CD4-positive, alpha-beta T cell (primary cell): ENCODE measurements at regions not wholly inside any gene's neighbourhood (a gene's known extent, or its start where the extent isn't known, plus 50 kb on each side); places are given as distances from the start of the nearest gene placed in this dataset.

Experiments used
- ATAC-seq: fragments of 200-7000 bp; cut with Tn5 transposase; one replicate; pipeline ENCODE4 v1.10.0; 2022; ENCODE audit warnings: mild to moderate bottlenecking; ENCODE audit not compliant: poor library complexity
- CTCF ChIA-PET: fragments of 350-600 bp; sonication (Branson Sonifier 250); formaldehyde crosslinking; loops from one replicate; lab custom pipeline; 2021; ENCODE audit warnings: antibody characterized with exemption, inconsistent platforms; lab: Charles Lee
- POLR2A ChIA-PET: fragments of 350-600 bp; sonication (Branson Sonifier 250); formaldehyde crosslinking; loops from one replicate; lab custom pipeline; 2021; ENCODE audit warnings: antibody characterized with exemption, inconsistent platforms; lab: Charles Lee
- DNase-seq, 14 experiments: peaks; one replicate each; pipeline ENCODE4 v3.0.0-alpha.2; 2013 to 2020; ENCODE audit warnings: mixed read lengths in 2 of 14
- H3K27ac ChIP-seq, 2 donors: one replicate each; pipeline versions ENCODE4 v1.5.1 to v1.7.0; 2013; ENCODE audit warnings: low read length in 2 of 2, low read depth in 1 of 2, mild to moderate bottlenecking in 1 of 2
- H3K27me3 ChIP-seq, 2 experiments: 1 replicate in 1 of 2; 2 replicates in 1 of 2; pipeline versions ENCODE4 v1.6.1 to v1.7.0; 2013; ENCODE audit warnings: low read length in 2 of 2, control low read depth in 1 of 2, mild to moderate bottlenecking in 1 of 2, moderate library complexity in 1 of 2; ENCODE audit not compliant: insufficient read depth in 2 of 2, control insufficient read depth in 1 of 2
- H3K36me3 ChIP-seq: one replicate; pipeline ENCODE4 v1.6.1; 2013; ENCODE audit warnings: low read length, control low read depth; ENCODE audit not compliant: insufficient read depth
- H3K4me1 ChIP-seq: one replicate; pipeline ENCODE4 v1.6.1; 2013; ENCODE audit warnings: low read length, control low read depth; ENCODE audit not compliant: insufficient read depth
- H3K4me3 ChIP-seq: one replicate; pipeline ENCODE4 v1.5.1; 2013; ENCODE audit warnings: mild to moderate bottlenecking, low read length, moderate library complexity
- H3K9me3 ChIP-seq, 2 experiments: 1 replicate in 1 of 2; 2 replicates in 1 of 2; pipeline versions ENCODE4 v1.6.1 to v1.7.0; 2013; ENCODE audit warnings: low read length in 2 of 2, mild to moderate bottlenecking in 2 of 2, control low read depth in 1 of 2, moderate library complexity in 1 of 2; ENCODE audit not compliant: control insufficient read depth in 1 of 2, insufficient read depth in 1 of 2
- H3K27ac Mint-ChIP-seq: one replicate; pipeline ENCODE4 v1.8.0; 2020; ENCODE audit warnings: mixed read lengths
- H3K27me3 Mint-ChIP-seq: one replicate; pipeline ENCODE4 v1.8.0; 2021; ENCODE audit warnings: mixed read lengths
- H3K36me3 Mint-ChIP-seq: one replicate; pipeline ENCODE4 v1.8.0; 2021; ENCODE audit warnings: low read depth, mixed read lengths
- H3K4me1 Mint-ChIP-seq: one replicate; pipeline ENCODE4 v1.8.0; 2021; ENCODE audit warnings: low read depth, mixed read lengths
- H3K4me3 Mint-ChIP-seq: one replicate; pipeline ENCODE4 v1.8.0; 2020; ENCODE audit warnings: mild to moderate bottlenecking, mixed read lengths
- H3K9me3 Mint-ChIP-seq: one replicate; pipeline ENCODE4 v1.8.0; 2020; ENCODE audit warnings: mixed read lengths
- CTCF ChIP-seq: fragments of 200-600 bp; IDR thresholded peaks from one replicate; pipeline ENCODE4 v1.8.0; 2022; ENCODE audit warnings: antibody characterized with exemption, mild to moderate bottlenecking
- intact Hi-C, 2 experiments: fragments of 100-400 bp; cut with DNase I in 1 of 2; cut with micrococcal nuclease in 1 of 2; formaldehyde crosslinking; loops; one replicate each; pipeline versions ENCODE4 v1.15.1 to v1.9.0; 2023 to 2025; cut with DNase I, micrococcal nuclease

GRCh38 chr9:78664370-78664769, 367.4 kb downstream of the PSAT1 start:
- no peaks in the 10 kb centered on the region for H3K4me1 Mint-ChIP-seq
- no peaks in the 10 kb centered on the region for H3K9me3 ChIP-seq
- DNase-seq (no peak), ATAC-seq (no peak)
- no peak for TF ChIP-seq CTCF
- no peaks in the 10 kb centered on the region for H3K27me3 ChIP-seq
- H3K36me3 Mint-ChIP-seq = no peaks in the 10 kb centered on the region
- ChIA-PET CTCF (no interaction called here), POLR2A (no interaction called here)
- H3K36me3 ChIP-seq = no peaks in the 10 kb centered on the region
- H3K4me1 ChIP-seq = no peaks in the 10 kb centered on the region
- intact Hi-C loops = no loop called here
- no peak overlapping the region for H3K4me3 Mint-ChIP-seq
- peaks cover 9% of the 10 kb centered on the region for H3K9me3 Mint-ChIP-seq
- no peak overlapping the region for H3K4me3 ChIP-seq
- peaks cover 17% of the 10 kb centered on the region for H3K27me3 Mint-ChIP-seq
- no peak overlapping the region for H3K27ac ChIP-seq
- no peak overlapping the region for H3K27ac Mint-ChIP-seq

- CTCF ChIA-PET = interaction anchor here (1.0 kb wide), 1 partner anchor 17 kb away, joined by 3 read pairs; no protein-coding TSS in a partner anchor
- Histone ChIP-seq H3K4me3 (no peak overlapping the region), H3K4me1 (no peaks in the 10 kb centered on the region), H3K36me3 (no peaks in the 10 kb centered on the region), H3K9me3 (no peaks in the 10 kb centered on the region), H3K27me3 (no peaks in the 10 kb centered on the region), H3K27ac (no peak overlapping the region)
- no peak for TF ChIP-seq CTCF
- Mint-ChIP-seq H3K9me3 (peaks cover 7% of the 10 kb centered on the region), H3K27me3 (peaks cover 12% of the 10 kb centered on the region), H3K4me1 (no peaks in the 10 kb centered on the region), H3K4me3 (no peak overlapping the region), H3K27ac (no peak overlapping the region), H3K36me3 (no peaks in the 10 kb centered on the region)
- POLR2A ChIA-PET = no interaction called here
- ATAC-seq = no peak
- no peak for DNase-seq
- intact Hi-C loops = no loop called here
These were observed 370.0 kb downstream of the PSAT1 start for GRCh38 chr9:78666818-78667414.

GRCh38 chr9:78668148-78668832, 371.4 kb downstream of the PSAT1 start:
- Mint-ChIP-seq H3K4me1 (no peaks in the 10 kb centered on the region), H3K9me3 (peaks cover 7% of the 10 kb centered on the region), H3K27me3 (peaks cover 5% of the 10 kb centered on the region), H3K36me3 (no peaks in the 10 kb centered on the region), H3K27ac (no peak overlapping the region), H3K4me3 (no peak overlapping the region)
- intact Hi-C loops = no loop called here
- TF ChIP-seq CTCF = no peak
- H3K4me1 ChIP-seq = no peaks in the 10 kb centered on the region
- H3K27ac ChIP-seq = no peak overlapping the region
- no peaks in the 10 kb centered on the region for H3K36me3 ChIP-seq
- CTCF ChIA-PET = no interaction called here
- H3K9me3 ChIP-seq = no peaks in the 10 kb centered on the region
- ATAC-seq (no peak), DNase-seq (no peak)
- H3K4me3 ChIP-seq = no peak overlapping the region
- H3K27me3 ChIP-seq = no peaks in the 10 kb centered on the region
- POLR2A ChIA-PET = no interaction called here
